SU-DHL-6 (cell line): ENCODE measurements at regions not wholly inside any gene's neighbourhood (a gene's known extent, or its start where the extent isn't known, plus 50 kb on each side); places are given as distances from the start of the nearest gene placed in this dataset.

Experiments
- H2AFZ ChIP-seq: fragments of 200-600 bp; sonication (generic); 2 replicates; pipeline ENCODE4 v1.6.1; 2014; ENCODE audit warnings: low read depth, mild to moderate bottlenecking, moderate library complexity, mixed read lengths, antibody characterized with exemption, low read length; ENCODE audit not compliant: severe bottlenecking
- H3F3A ChIP-seq: fragments of 200-600 bp; shearing (Covaris generic); 2 replicates; pipeline ENCODE4 v1.6.0; 2016; ENCODE audit warnings: antibody characterized with exemption, mild to moderate bottlenecking; ENCODE audit not compliant: insufficient read depth
- H3K27ac ChIP-seq: fragments of 200-600 bp; sonication (generic); 2 replicates; pipeline ENCODE4 v1.5.1; 2016; ENCODE audit warnings: low read depth, mild to moderate bottlenecking, low read length, moderate library complexity, mixed read lengths
- H3K27me3 ChIP-seq: fragments of 200-600 bp; sonication (generic), shearing (Covaris generic); 2 replicates; pipeline ENCODE4 v1.6.0; 2014; ENCODE audit warnings: mild to moderate bottlenecking, low read length
- H3K36me3 ChIP-seq: fragments of 200-600 bp; sonication (generic); 2 replicates; pipeline ENCODE4 v1.6.1; 2014; ENCODE audit warnings: mild to moderate bottlenecking, low read length, mixed read lengths
- H3K4me2 ChIP-seq: fragments of 300-600, 200-600 bp; shearing (Covaris generic), sonication (generic); 2 replicates; pipeline ENCODE4 v1.6.0; 2014; ENCODE audit warnings: low read length, low read depth, mild to moderate bottlenecking; ENCODE audit not compliant: poor library complexity, severe bottlenecking
- H3K4me3 ChIP-seq: fragments of 200-600 bp; sonication (generic); 2 replicates; pipeline ENCODE4 v1.5.1; 2014; ENCODE audit warnings: antibody characterized with exemption, low read length, mild to moderate bottlenecking, mixed read lengths; ENCODE audit not compliant: insufficient read depth, poor library complexity, severe bottlenecking
- H3K79me2 ChIP-seq: fragments of 200-600 bp; sonication (generic); 2 replicates; pipeline ENCODE4 v1.6.1; 2014; ENCODE audit warnings: mild to moderate bottlenecking, low read length, moderate library complexity; ENCODE audit not compliant: insufficient read depth
- H3K9ac ChIP-seq: fragments of 200-600 bp; sonication (generic); 2 replicates; pipeline ENCODE4 v1.7.0; 2014; ENCODE audit warnings: mild to moderate bottlenecking, low read length
- H3K9me2 ChIP-seq: fragments of 200-600 bp; sonication (generic); replicated peaks from 2 replicates; pipeline ENCODE4 v1.6.1; 2014; ENCODE audit warnings: low read length; ENCODE audit not compliant: insufficient read depth
- H3K9me3 ChIP-seq: fragments of 200-600 bp; sonication (generic); 2 replicates; pipeline ENCODE4 v1.6.1; 2014; ENCODE audit warnings: low read length, mixed read lengths; ENCODE audit not compliant: insufficient read depth
- H4K20me1 ChIP-seq: fragments of 200-600 bp; sonication (generic); 2 replicates; pipeline ENCODE4 v1.6.1; 2014; ENCODE audit warnings: low read depth, mild to moderate bottlenecking, antibody characterized with exemption, low read length, moderate library complexity, mixed read lengths
- EZH2phosphoT487 ChIP-seq: fragments of 200-600 bp; sonication (generic), shearing (Covaris generic); conservative IDR thresholded peaks from 2 replicates; pipeline ENCODE4 v1.6.1; 2018; ENCODE audit warnings: mild to moderate bottlenecking, antibody characterized with exemption, low read length, moderate library complexity, mixed read lengths
- TF ChIP-seq, protein P1 (sequence below): fragments of 200-600 bp; sonication (generic); IDR thresholded peaks from one replicate; pipeline ENCODE4 v1.5.1; 2017; ENCODE audit warnings: antibody characterized with exemption, mild to moderate bottlenecking, low read length, moderate library complexity; ENCODE audit not compliant: insufficient read depth, poor library complexity, severe bottlenecking

DNA sequence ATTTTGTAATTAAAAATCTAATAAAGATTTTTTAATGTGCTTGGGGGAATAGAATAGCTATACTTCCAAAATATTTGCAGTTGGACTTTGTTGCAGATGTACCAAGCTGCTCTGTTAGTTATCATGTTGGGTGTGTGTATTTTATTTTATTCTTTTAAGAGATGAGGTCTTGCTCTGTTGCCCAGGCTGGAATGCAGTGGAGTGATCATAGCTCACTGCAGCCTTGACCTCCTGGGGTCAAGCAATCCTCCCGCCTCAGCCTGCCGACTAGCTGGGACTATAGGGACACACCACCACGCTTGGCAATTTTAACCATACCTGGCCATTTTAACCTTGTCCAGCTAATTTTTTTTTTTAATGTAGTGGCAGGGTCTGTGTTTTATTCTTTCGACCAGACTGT, 54.7 kb upstream of the MAP1LC3B2 start:
- no peak overlapping the region for H3K9ac ChIP-seq
- no peak overlapping the region for H3K4me3 ChIP-seq
- TF ChIP-seq, protein P1, sequence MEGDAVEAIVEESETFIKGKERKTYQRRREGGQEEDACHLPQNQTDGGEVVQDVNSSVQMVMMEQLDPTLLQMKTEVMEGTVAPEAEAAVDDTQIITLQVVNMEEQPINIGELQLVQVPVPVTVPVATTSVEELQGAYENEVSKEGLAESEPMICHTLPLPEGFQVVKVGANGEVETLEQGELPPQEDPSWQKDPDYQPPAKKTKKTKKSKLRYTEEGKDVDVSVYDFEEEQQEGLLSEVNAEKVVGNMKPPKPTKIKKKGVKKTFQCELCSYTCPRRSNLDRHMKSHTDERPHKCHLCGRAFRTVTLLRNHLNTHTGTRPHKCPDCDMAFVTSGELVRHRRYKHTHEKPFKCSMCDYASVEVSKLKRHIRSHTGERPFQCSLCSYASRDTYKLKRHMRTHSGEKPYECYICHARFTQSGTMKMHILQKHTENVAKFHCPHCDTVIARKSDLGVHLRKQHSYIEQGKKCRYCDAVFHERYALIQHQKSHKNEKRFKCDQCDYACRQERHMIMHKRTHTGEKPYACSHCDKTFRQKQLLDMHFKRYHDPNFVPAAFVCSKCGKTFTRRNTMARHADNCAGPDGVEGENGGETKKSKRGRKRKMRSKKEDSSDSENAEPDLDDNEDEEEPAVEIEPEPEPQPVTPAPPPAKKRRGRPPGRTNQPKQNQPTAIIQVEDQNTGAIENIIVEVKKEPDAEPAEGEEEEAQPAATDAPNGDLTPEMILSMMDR: no peak
- no peak for TF ChIP-seq EZH2phosphoT487
- no peak overlapping the region for H3K4me2 ChIP-seq
- no peaks in the 10 kb centered on the region for H3K36me3 ChIP-seq
- no peaks in the 10 kb centered on the region for H3K9me2 ChIP-seq
- no peaks in the 10 kb centered on the region for H3F3A ChIP-seq
- H3K27me3 ChIP-seq: no peaks in the 10 kb centered on the region
- H4K20me1 ChIP-seq: no peaks in the 10 kb centered on the region
- H3K9me3 ChIP-seq: no peaks in the 10 kb centered on the region
- H2AFZ ChIP-seq: no peak overlapping the region
- H3K79me2 ChIP-seq: no peaks in the 10 kb centered on the region
- no peak overlapping the region for H3K27ac ChIP-seq

DNA sequence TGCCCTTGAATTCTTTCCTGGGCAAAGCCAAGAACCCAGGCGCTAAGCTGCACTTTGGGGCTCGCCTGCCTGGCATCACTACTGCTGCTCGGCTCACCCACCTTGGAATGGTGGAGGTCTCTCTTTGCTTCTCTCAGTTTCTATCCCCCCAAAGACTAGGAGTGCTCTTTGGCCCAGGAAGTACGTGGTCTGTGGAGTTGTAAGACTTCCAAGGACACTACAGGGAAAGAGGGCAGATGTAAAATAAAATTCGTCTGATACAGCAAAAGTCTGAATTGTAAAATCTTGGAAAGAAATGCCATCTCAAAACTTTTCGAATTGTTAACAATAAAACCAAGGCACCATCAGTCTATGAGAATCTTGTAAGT, 52.5 kb upstream of the MAP1LC3B2 start:
- no peak overlapping the region for H3K9ac ChIP-seq
- H3K4me3 ChIP-seq: no peak overlapping the region
- no peaks in the 10 kb centered on the region for H3K9me2 ChIP-seq
- no peaks in the 10 kb centered on the region for H3K36me3 ChIP-seq
- no peaks in the 10 kb centered on the region for H3F3A ChIP-seq
- no peak overlapping the region for H3K27ac ChIP-seq
- H3K4me2 ChIP-seq: no peak overlapping the region
- H3K79me2 ChIP-seq: no peaks in the 10 kb centered on the region
- no peak overlapping the region for H2AFZ ChIP-seq
- H3K27me3 ChIP-seq: no peaks in the 10 kb centered on the region
- H3K9me3 ChIP-seq: no peaks in the 10 kb centered on the region
- TF ChIP-seq, protein P1: no peak
- no peak for TF ChIP-seq EZH2phosphoT487
- no peaks in the 10 kb centered on the region for H4K20me1 ChIP-seq

DNA sequence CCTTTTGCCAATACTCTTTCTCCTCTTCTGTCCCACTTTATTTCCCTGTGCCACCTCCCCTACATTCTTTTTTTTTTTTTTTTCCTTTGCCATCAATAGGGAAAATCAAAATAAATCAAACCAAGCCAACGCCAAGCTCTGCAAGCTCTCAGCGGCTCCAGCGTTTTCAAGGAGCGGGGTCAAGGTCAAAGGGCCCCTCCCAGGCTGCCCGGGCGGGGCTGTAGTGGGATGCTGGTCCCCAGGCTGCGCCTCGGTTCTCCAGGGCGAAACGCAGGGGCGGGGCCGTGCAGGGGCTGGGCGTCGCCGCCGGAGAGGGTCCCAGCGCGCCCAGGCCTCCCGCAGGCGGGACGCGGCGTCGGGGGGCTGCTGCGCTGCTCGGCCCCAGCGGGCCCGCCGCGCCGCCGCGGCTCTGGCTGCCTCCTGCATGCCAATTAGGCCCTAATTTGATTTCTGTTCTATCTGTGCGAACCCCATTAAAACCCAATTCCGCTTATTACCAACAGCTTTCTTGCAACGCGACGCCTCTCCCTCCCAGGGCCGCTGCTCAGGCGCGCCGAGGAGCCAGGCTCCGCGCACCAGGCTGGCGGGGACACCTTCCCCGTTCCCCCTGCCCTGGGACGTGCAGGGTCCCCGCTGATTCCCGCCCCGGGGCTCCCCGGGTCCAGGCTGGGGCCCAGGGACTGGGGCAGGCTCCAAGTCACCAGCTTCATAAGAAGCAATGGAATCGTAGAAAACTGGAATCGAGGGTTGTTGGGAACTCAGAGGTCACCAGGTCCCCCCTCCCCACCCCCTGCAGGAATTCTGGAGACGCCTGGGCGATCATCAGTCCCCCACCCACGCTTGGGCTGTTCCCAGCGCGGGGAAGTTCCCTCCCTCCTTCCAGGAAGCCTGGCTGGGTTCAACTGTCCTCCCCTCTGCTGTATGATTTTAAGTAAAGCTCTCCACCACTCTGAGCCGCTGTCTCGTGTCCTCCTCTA, 50.7 kb upstream of the MAP1LC3B2 start:
- H2AFZ ChIP-seq: no peak overlapping the region
- no peaks in the 10 kb centered on the region for H3K79me2 ChIP-seq
- no peaks in the 10 kb centered on the region for H3K27me3 ChIP-seq
- H4K20me1 ChIP-seq: no peaks in the 10 kb centered on the region
- no peaks in the 10 kb centered on the region for H3K9me2 ChIP-seq
- no peak overlapping the region for H3K27ac ChIP-seq
- TF ChIP-seq, protein P1: no peak
- no peak for TF ChIP-seq EZH2phosphoT487
- H3K36me3 ChIP-seq: no peaks in the 10 kb centered on the region
- no peaks in the 10 kb centered on the region for H3F3A ChIP-seq
- no peak overlapping the region for H3K4me2 ChIP-seq
- no peaks in the 10 kb centered on the region for H3K9me3 ChIP-seq
- H3K4me3 ChIP-seq: no peak overlapping the region
- no peak overlapping the region for H3K9ac ChIP-seq
